ENCODE measurements at regions not wholly inside any gene's neighbourhood (a gene's known extent, or its start where the extent isn't known, plus 50 kb on each side); places are given as distances from the start of the nearest gene placed in this dataset.

GRCh38 chr9:81492710-81493447 is 196.5 kb downstream of the TLE1 start:
- ATAC-seq (no peak), DNase-seq (ENCODE audit: low read depth, low spot score) (peak; percentile 59)
- in situ Hi-C loops (cut with HindIII; ENCODE audit: low pct_unique_long_range_greater_than_20kb, low sequenced_read_pairs): no loop called here
- no peaks in the 10 kb centered on the region for H3K9me3 ChIP-seq (ENCODE audit: control insufficient read depth, insufficient read depth, low read depth, low read length)
- intact Hi-C loops (cut with micrococcal nuclease; ENCODE audit: unreplicated experiment): no loop called here
- BruUV-seq (replicated peaks): no TSS peak
- no peak overlapping the region for H3K27ac ChIP-seq (ENCODE audit: low read length)
- H3K4me1 ChIP-seq (ENCODE audit: control insufficient read depth, insufficient read depth, low read length): no peaks in the 10 kb centered on the region
- TF ChIP-seq CTCF (IDR thresholded peaks at IDR 0.05) (no peak), SIN3A (IDR thresholded peaks at IDR 0.05; ENCODE audit: borderline replicate concordance, insufficient read depth, low read depth, low read length) (no peak), POLR2AphosphoS5 (IDR thresholded peaks at IDR 0.05; ENCODE audit: low read depth, low read length) (no peak), TCF7L2 (IDR thresholded peaks at IDR 0.05; ENCODE audit: low read depth, low read length) (no peak)
- TF ChIP-seq, protein P1, sequence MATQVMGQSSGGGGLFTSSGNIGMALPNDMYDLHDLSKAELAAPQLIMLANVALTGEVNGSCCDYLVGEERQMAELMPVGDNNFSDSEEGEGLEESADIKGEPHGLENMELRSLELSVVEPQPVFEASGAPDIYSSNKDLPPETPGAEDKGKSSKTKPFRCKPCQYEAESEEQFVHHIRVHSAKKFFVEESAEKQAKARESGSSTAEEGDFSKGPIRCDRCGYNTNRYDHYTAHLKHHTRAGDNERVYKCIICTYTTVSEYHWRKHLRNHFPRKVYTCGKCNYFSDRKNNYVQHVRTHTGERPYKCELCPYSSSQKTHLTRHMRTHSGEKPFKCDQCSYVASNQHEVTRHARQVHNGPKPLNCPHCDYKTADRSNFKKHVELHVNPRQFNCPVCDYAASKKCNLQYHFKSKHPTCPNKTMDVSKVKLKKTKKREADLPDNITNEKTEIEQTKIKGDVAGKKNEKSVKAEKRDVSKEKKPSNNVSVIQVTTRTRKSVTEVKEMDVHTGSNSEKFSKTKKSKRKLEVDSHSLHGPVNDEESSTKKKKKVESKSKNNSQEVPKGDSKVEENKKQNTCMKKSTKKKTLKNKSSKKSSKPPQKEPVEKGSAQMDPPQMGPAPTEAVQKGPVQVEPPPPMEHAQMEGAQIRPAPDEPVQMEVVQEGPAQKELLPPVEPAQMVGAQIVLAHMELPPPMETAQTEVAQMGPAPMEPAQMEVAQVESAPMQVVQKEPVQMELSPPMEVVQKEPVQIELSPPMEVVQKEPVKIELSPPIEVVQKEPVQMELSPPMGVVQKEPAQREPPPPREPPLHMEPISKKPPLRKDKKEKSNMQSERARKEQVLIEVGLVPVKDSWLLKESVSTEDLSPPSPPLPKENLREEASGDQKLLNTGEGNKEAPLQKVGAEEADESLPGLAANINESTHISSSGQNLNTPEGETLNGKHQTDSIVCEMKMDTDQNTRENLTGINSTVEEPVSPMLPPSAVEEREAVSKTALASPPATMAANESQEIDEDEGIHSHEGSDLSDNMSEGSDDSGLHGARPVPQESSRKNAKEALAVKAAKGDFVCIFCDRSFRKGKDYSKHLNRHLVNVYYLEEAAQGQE (IDR thresholded peaks at IDR 0.05; ENCODE audit: insufficient read depth in 1 of 2, low read depth in 2 of 2, low read length in 1 of 2): no peak
- ChIA-PET CTCF (no interaction called here), POLR2A (no interaction called here)
- no peaks in the 10 kb centered on the region for H3K27me3 ChIP-seq (ENCODE audit: control insufficient read depth, insufficient read depth, low read length)
- H3K36me3 ChIP-seq (ENCODE audit: control insufficient read depth, insufficient read depth, low read length): no peaks in the 10 kb centered on the region
- no peak overlapping the region for H3K4me3 ChIP-seq (ENCODE audit: low read depth in 2 of 2, low read length in 2 of 2)

GRCh38 chr9:81490605-81491331 is 198.6 kb downstream of the TLE1 start:
- intact Hi-C loops (cut with micrococcal nuclease; ENCODE audit: unreplicated experiment): no loop called here
- CTCF ChIA-PET: no interaction called here

More at GRCh38 chr9:81490605-81491331, 198.6 kb downstream of the TLE1 start:
- DNase-seq (ENCODE audit: low read depth, low spot score) (no peak), ATAC-seq (no peak)
- Histone ChIP-seq H3K4me1 (ENCODE audit: control insufficient read depth, insufficient read depth, low read length) (no peaks in the 10 kb centered on the region), H3K36me3 (ENCODE audit: control insufficient read depth, insufficient read depth, low read length) (no peaks in the 10 kb centered on the region), H3K4me3 (ENCODE audit: low read depth in 2 of 2, low read length in 2 of 2) (no peak overlapping the region), H3K27me3 (ENCODE audit: control insufficient read depth, insufficient read depth, low read length) (no peaks in the 10 kb centered on the region), H3K9me3 (ENCODE audit: control insufficient read depth, insufficient read depth, low read depth, low read length) (no peaks in the 10 kb centered on the region), H3K27ac (ENCODE audit: low read length) (no peak overlapping the region)
- BruUV-seq (replicated peaks): no TSS peak
- in situ Hi-C loops (cut with HindIII; ENCODE audit: low pct_unique_long_range_greater_than_20kb, low sequenced_read_pairs): no loop called here
- no peak for TF ChIP-seq SIN3A (IDR thresholded peaks at IDR 0.05; ENCODE audit: borderline replicate concordance, insufficient read depth, low read depth, low read length)
- TF ChIP-seq, protein P1 (IDR thresholded peaks at IDR 0.05; ENCODE audit: insufficient read depth in 1 of 2, low read depth in 2 of 2, low read length in 1 of 2): no peak
- POLR2A ChIA-PET: no interaction called here

Measured in Panc1 (cell line).